Fibroblast of skin of right biceps (primary cell): ENCODE measurements at regions not wholly inside any gene's neighbourhood (a gene's known extent, or its start where the extent isn't known, plus 50 kb on each side); places are given as distances from the start of the nearest gene placed in this dataset.
"Not testable (repeated sequence)": the region's sequence is repeated elsewhere in the genome, so short reads cannot be mapped to it uniquely, and the experiment has no call there.

Experiments used
- DNase-seq: peaks from one replicate; pipeline ENCODE4 v3.0.0-alpha.2; 2013

DNA sequence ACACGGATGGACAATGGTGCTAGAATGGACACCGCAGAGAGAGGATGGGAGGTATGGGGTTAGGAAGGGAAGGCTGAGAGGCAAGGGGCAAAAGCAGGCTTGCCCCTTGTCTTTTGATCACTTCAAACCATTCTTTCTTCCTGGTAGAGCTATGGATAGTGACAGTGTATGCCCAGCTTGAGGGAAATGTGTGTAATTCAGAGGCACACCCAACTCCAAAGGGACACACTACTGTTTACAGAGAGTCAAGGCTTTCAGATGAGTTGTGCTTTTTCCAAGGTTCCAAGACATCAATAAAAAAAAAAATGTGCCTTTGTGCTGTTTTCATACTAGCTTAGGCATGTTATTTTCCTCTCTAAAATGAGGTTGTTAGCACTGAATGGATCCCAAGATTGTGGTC lies 185.0 kb downstream of the MCHR2 start:
- no peak for DNase-seq

DNA sequence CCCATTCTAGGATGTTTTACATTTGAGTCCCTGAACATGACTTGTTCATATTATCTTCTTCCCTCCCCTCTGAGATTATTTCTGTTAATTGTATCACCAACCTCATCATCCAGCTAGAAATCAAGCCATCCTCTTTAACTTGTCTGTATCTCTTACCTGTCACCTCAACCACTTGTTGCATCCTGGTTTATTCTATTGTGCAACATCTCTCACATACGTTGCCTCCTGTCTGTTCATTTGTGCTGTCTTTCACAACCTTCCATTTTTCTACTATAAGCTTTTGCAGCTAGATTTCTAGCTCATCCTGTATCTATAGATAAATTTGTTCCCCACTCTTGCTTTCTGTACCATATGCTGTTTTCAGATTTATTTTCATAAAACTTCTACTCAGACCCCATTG lies 183.7 kb downstream of the MCHR2 start:
- no peak for DNase-seq

DNA sequence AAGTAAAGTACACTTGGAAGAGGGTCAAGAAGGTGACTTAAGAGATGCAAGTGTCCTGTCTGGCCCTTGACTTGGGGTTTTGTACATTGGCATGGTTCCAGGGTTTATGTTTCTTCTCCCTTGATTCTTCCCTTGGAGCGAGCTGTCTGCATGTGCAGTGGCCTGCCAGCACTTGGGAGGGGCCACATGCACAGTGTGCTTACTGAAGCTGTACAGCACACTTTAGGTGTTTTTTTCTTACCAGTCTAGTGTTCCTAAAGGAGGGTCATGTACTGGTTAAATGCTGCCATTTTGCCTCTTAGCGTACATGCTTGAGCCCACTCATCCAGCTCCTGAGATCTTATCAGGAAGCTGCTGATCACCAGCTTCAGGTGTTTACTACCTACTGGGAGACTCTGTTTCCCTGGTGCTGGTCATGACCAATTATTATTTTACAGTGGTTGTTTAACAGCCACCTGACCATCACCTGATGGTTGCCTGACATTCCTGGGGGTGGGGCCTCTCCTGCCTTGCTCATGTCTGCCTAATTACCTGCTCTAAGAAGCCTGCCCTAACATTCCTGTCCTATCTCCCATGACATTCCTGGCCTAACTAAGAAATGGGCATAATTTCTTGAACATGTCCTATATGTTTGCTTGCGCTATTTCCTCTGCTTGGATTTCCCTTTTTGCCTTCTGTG lies 182.9 kb downstream of the MCHR2 start:
- no peak for DNase-seq

DNA sequence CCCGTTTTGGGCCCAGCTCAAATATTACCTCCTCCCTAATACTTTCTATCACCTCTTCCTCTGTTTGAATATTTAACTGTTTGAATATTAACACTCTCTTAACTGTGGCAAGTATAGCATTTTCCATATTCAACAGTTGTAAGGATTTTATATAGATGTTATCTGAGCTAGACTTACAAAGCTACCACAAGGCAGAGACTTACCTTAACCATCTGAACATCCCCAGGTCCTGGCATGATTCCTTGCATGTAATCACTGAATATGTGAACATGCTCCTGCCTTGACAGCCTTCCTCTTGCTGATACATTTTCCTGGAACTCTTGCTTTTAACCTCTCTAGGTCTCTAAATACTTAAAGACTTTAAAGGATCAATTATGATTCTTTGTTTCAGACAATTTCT lies 182.4 kb downstream of the MCHR2 start:
- no peak for DNase-seq

DNA sequence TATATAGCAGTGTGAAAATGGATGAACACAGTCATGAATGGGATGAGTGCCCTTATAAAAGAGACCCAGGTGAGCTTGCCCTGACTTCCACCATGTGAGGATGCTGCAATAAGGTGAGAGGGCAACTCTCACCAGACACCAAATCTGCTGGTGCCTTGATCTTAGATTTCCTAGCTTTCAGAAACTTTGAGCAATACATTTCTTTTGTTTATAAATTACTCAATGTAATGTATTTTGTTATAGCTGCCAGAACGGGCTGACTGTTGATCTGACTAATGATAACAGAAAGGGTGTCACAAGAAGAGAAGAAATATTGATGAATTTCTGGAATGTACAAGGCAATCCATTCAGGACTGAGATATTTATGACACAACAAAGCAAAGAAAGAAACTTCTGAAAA lies 180.5 kb downstream of the MCHR2 start:
- no peak for DNase-seq

DNA sequence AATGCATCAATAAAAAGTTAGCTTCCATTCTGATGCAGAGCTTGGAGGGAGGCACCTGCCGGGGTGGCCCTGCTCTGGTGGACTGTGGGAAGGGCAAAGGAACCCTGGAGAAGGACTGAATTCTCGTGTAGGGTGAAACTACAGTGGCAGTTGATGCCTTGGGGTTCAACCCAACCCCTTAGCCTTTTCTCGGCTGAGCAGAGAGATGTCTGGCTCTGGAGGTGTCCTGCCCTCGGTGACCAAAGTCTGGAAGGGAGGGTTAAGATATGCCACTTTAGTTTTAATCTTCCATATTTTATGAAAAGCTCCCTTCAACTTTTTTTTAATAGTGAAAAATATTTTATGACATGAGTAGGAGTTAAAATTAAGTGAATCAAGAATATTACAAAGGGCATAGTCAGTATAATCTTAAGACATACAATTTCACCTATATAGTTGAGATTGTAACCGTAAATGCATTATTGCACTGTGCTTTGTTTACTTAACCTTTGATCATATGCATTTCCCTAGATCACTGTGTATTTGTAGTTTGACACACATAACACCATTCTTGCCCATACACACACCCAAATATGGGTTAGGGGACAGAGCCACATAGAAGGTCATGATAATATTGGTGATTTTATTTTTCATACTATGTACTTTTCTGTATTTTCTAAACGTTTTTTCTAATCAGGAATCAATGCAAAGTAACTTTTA lies 179.6 kb downstream of the MCHR2 start:
- no peak for DNase-seq

DNA sequence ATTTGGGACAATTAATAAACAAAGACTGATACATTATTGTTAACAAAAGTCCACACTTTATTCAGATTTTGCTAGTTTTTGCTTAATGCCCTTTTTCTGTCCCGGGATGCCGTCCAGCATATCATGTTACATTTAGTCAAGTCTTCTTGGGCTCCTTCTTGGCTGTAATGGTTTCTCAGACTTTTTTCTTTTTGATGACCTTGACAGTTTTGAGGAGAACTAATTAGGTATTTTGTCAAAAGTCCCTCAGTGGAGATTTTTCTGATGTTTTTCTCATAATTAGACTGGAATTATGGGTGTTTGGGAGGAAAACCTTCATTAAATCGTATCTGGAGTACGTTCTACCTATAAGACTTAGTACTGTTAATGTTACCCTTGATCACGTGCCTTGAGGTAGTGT lies 177.2 kb downstream of the MCHR2 start:
- no peak for DNase-seq

DNA sequence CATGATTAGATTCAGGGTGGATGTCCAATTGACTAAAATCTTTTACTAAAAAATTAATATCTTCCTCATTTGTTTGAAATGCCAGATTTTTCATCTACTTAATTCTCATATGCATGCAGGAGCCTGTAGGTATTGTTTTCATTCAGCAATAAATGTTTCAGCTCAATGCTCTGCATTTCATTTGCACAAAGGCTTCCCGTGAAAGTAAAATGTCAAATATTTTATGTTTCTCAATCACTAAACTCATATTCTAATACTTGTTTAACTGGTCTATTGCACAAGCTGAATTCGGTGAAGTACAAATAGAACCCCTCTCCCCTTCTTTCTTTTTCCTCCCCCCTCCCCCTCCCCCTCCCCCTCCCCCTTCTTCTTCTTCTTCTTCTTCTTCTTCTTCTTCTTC lies 175.9 kb downstream of the MCHR2 start:
- no peak for DNase-seq

DNA sequence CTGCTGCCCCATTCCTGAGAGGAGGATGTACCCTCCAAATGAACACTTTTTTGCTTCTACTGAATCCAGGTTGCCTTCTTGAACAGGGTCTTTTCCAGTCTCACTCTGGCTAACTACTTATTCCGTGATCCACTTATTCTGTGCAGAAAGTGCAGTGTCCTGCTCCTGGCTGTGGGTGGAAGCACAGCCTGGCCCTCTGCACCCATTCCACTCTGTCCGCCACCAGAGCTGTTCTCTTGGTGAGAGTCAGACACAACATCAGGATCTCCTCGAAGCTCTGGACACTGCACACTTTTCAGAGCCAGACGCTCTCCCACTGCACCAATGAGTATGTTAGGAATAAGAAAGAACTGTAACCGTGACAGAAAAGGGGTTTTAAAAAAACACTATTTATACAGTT lies 174.2 kb downstream of the MCHR2 start:
- DNase-seq, result no peak

DNA sequence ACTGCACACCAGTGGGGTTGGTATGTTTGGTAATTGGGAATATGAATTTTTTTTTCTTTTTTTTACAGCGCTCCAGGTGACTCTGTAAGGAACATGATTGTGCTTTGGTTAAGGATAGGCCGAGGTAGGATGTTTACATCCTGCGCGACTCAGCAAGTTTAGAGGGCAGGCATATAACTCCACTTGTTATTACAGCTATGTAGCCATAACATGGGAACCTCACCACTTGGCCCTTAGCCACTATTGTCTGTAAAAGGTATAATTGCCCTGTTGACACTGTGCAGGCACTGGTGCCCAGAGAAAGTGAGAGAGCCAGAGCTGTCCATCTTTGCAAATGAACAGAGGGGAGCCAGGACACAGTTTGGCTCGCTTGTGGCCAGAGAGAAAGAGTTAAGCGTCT lies 172.9 kb downstream of the MCHR2 start:
- no peak for DNase-seq

DNA sequence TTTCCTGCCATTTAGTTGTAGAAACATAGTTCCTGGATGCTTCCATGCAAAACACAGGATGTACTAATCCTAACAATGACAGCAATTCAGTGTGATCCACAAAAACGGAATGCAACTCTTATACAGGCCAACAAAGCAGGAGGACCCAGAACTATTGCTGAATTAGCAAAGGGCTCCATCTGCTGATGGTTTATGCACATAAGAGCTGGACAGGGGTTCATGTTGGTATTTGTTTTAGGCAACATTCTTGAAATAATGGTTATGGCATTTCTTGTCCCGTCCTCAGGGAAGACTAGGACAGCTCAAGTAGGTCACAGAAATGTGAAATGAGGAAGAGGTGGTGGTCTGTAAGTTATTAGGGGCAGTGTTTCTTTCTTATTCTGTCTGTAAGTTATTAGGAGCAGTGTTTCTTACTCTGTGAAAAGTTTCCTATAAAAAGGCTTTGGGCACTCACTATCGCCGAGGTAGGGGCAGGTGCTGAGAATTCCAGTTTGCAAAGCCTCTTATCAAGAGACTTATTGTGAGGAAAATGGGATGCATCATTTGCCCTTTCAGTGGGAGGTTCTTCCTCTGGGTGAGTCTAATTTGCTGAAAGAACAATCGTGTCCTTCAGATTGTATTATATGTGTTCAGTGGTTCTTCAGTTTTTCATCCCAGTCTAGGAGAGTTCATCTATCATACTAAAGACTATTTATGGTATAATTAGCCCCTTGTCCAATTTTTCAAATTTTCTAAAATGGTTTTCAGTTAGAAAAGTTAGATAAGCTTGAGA lies 171.1 kb downstream of the MCHR2 start:
- DNase-seq, result peak; percentile 45

DNA sequence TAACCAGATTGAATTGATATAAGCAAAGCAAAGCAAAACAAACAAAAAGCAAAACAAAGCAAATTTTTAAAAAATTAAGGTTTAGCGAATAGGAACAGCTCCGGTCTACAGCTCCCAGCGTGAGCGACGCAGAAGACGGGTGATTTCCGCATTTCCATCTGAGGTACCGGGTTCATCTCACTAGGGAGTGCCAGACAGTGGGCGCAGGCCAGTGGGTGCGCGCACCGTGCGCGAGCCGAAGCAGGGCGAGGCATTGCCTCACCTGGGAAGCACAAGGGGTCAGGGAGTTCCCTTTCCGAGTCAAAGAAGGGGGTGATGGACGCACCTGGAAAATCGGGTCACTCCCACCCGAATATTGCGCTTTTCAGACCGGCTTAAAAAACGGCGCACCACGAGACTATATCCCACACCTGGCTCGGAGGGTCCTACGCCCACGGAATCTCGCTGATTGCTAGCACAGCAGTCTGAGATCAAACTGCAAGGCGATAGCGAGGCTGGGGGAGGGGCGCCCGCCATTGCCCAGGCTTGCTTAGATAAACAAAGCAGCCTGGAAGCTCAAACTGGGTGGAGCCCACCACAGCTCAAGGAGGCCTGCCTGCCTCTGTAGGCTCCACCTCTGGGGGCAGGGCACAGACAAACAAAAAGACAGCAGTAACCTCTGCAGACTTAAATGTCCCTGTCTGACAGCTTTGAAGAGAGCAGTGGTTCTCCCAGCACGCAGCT lies 170.3 kb downstream of the MCHR2 start:
- DNase-seq, result not testable (repeated sequence)

DNA sequence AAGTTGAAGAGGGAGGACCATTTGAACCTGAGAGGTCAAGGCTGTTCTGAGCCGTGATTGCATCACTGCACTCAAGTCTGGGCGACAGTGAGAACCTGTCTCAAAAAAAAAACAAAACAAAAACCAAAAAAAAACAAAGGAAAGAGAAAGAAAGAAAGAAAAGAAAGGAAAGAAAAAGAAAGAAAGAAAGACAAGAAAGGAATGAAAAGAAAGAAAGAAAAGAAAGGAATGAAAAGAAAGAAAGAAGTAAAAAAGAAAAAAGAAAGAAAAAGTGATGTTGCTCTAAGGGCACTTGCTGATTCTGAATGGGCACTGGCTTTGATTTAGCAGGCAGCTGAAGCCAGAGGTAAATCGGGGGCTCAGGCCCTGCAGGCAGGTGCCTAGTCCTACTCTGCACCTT lies 161.0 kb downstream of the MCHR2 start:
- DNase-seq, result no peak

DNA sequence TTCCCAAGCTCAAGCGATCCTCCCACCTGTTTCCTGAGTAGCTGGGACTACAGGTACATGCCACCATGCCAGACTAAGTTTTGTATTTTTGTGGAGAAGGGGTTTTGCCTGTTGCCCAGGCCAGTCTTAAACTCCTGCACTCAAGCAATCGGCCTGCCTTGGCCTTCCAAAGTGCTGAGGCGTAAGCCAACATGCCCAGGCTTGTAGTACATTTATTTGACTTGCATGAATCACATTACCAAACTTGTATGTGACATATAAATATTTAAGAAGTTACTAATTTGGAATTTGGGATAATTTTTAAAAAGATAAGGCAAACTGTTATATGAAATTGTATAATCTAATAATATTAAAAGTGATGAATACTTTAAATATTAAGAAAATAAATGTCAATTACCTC lies 157.6 kb downstream of the MCHR2 start:
- DNase-seq, result no peak

DNA sequence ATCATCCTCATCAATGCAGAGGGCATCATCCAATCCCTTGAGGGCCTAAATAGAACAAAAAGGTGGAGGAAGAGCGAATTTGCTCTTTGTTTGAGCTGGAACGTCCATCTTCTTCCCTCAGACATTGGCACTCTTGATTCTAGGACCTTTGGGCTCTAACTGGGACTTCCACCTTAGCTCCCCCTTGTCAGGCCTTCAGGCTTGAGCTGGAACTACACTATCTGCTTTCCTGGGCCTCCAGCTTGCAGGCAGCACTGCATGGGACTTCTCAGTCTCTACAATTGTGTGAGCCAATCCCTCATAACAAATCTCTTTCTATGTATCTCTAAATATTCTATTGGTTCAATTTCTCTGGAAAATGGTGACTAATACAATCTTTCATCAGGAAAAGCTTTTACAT lies 155.4 kb downstream of the MCHR2 start:
- DNase-seq, result no peak

DNA sequence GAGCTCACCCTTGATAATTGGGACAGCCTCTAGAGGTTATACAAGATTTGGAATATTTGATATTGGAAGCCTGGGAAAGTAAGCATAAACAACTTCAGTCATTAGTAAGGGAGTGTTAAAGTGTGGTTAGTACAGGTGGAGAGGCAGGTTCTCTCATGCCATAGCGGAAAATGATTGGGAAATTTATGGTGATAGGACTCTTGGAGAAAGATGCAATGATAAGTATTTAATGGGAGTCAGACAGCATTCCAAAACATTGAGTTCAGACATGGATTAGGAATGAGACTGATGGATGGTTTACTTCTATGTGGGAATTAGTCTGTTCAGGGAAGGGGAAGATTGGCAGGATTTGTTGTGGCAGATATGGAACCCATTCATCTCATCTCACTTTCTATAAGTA lies 152.7 kb downstream of the MCHR2 start:
- no peak for DNase-seq

DNA sequence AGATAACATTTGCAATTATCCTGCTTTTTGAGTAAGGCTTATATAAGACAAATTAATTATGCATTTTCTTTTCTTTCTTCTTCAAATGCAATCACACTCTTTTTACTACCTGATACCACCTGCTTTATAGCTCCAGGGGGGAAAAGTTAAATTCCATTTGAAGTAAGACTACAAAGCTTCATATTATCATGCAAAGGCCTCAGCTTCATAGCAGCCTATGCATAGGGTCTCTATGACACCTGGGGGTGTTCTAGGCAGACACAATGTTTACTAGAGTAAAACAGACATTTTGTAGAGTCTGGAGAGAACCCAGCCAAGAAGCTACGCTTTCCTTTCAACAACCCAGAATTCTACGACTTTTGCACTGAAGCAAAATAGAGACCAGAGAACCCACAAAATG lies 148.0 kb downstream of the MCHR2 start:
- no peak for DNase-seq

DNA sequence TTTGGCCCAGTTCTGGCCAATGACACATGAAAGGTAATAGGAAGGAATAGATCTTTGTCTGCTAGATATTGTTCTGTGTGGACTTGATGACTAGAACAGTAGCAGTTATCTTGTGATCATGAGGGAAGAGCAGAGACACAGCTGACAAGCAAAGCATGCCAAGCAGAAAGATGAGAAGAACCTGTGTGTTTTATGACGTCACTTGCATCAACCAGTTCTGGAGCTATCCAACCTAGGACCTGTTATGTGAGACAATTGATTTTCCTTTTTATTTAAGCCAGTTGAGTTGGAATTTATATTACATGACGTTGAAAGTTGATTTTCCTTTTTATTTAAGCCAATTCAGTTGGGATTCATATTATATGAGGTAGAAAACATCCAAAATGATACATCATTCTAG lies 143.2 kb downstream of the MCHR2 start:
- no peak for DNase-seq

DNA sequence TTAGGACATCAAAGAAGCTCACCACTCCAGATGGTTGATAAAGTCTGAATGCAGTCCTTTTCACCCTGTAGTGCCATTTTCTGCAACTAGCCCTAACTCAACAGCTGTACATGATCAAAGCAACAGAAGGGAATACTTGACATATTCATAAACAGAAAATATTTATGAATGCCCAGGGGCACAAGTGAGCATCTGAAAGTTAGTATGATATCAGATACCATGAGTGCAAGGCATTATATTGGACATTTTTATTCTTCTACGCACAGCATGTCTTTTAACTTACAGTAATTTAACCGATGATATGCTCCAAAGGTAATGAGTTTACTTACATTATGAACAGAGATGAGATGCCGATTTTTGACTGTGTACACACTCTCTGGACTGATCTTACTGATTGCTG lies 142.0 kb downstream of the MCHR2 start:
- DNase-seq, result no peak

DNA sequence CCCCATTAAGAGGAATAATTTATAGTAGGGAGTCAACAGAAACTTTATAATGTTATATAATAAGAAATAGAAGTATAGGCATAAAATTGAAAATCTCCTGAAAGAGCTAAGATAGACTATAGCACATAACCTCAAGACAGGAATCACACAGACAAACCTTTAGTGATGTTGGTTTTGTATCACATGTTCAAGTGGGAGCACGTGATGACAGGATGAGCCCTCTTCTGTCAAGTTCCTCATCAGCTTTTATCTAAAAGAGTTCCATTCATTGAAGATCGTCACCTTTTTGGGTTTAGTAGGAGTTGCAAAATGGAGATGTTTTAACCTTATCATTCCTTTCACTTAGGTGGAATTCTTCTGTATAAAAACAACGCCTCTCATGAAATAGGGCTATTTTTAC lies 127.0 kb downstream of the MCHR2 start:
- DNase-seq, result no peak

DNA sequence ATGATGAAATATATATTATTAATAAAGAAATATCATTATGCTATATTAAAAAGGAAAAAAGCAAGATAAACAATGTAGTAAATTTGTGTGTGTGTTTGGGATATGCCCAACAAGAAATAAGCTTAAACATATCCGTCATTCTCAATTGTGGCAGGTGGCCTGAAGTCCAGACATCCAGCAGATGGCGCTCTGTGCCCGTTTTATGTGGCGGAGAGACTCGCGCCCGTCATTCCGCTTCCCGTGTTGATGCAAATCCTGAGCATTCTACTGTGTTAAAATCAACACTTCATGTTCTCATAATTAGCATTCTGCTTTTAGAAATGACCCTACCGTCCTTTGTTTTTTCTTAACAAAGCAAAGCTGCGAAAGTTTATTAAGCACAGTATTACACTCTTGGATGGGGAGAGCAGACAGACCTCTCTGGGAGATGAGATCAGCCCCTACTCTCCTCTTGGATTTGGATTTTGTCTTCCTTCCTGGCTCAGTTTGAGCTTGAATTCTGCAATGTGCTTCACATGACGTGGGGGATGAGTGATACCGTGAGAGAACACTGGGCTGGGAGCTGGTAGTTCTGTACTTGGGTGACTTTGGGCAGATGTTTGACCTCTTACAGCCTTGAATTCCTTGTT lies 125.8 kb downstream of the MCHR2 start:
- peak; percentile 61 for DNase-seq
